Neural progenitor cell (in vitro differentiated cells): ENCODE measurements at regions not wholly inside any gene's neighbourhood (a gene's known extent, or its start where the extent isn't known, plus 50 kb on each side); places are given as distances from the start of the nearest gene placed in this dataset.

Source experiments
- CTCF ChIP-seq: fragments of 200-600 bp; sonication (generic); IDR thresholded peaks from 2 replicates; pipeline ENCODE4 v1.5.1; 2017; ENCODE audit warnings: antibody characterized with exemption, mild to moderate bottlenecking
- EZH2 ChIP-seq: fragments of 200-600 bp; sonication (generic); IDR thresholded peaks from 2 replicates; pipeline ENCODE4 v1.6.1; 2017; ENCODE audit warnings: antibody characterized with exemption, mild to moderate bottlenecking, moderate library complexity

- no peak for TF ChIP-seq CTCF
- no peak for TF ChIP-seq EZH2
These were observed 55.9 kb upstream of the SIAH1 start for GRCh38 chr16:48441106-48441505.
